NCI-H2227 treated with DMSO at 0.1 percent for 48 hours (cell line): ENCODE measurements at regions not wholly inside any gene's neighbourhood (a gene's known extent, or its start where the extent isn't known, plus 50 kb on each side); places are given as distances from the start of the nearest gene placed in this dataset.

ENCODE experiments used
- DNase-seq: peaks from one replicate; lab custom pipeline; 2025; lab: John Stamatoyannopoulos, UW

- no peak for DNase-seq
These were observed 860.3 kb upstream of the SEMA6D start for GRCh38 chr15:46856839-46857502.

GRCh38 chr15:46858150-46858549 is 859.2 kb upstream of the SEMA6D start:
- DNase-seq, result no peak

- DNase-seq, result no peak
These were observed 855.5 kb upstream of the SEMA6D start for GRCh38 chr15:46861796-46862195.

GRCh38 chr15:46865155-46865554 is 852.1 kb upstream of the SEMA6D start:
- no peak for DNase-seq

- DNase-seq, result no peak
These were observed 844.9 kb upstream of the SEMA6D start for GRCh38 chr15:46872286-46872980.

DNA sequence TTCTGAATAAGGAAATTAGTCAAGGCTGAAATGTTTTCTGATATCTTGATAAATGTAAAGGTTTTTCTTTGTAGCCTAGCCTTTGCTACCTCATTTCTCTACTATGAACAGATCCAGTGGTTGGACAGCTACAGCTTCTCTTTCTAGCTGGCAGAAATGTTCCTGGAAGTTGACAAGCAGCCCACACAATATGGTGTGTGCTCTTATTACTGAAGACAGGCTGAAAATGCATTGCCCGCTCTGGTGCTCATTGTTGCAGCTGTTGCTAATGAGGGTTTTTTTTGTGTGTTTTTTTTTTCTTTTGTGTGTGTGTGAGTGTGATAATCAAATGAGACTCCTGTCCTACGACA is 844.3 kb upstream of the SEMA6D start:
- DNase-seq, result no peak

DNA sequence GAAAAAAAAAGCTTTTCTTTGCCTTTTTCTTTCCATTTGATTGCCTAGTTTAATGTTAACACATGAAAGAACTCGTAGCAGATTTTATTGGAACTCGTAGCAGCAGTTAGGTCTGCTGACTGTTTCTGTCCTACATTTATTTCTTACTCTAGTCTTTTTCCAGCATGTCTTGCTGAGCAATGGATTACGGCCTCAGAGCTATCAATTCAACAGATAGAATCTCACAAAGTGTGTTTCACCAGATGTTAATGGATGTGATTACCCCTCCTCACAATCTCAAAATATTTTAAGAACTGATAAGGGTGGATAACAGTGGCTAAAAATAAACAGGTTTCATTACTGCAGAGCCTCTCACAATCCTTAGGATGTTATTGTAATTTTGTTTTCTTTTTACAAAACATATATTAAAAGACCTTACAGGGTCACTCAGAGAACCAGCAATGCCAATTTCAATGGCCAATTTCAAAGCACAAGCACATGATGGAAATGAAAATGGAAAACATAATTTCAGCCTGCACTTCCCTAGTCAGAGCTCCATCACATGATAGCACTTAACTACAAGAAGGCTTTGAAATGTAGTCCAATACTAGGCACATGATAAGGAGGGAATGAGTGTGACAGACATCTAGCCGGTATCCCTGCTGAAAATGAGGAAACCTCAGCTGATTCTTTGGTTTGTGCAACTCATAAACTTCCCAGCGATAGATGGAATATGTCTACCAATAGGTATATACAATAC is 838.1 kb upstream of the SEMA6D start:
- no peak for DNase-seq

DNA sequence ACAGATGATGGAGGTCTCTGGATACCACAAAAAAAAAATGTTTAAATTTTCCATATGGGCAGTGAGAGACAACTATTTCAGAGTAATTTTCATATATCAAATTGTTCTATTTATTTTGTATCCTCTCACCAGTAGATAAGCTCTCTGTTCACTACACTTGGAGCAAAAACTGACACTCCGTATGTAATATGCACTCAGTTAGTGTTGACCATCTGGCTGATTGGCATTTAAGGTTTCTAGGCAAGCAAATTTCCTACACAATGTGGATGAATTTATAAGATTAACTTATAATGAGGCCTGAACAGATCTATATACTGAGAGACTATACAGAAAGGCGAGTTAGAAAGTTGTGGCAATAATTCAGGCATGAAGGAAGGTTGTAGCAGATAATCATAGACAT is 836.5 kb upstream of the SEMA6D start:
- no peak for DNase-seq

DNA sequence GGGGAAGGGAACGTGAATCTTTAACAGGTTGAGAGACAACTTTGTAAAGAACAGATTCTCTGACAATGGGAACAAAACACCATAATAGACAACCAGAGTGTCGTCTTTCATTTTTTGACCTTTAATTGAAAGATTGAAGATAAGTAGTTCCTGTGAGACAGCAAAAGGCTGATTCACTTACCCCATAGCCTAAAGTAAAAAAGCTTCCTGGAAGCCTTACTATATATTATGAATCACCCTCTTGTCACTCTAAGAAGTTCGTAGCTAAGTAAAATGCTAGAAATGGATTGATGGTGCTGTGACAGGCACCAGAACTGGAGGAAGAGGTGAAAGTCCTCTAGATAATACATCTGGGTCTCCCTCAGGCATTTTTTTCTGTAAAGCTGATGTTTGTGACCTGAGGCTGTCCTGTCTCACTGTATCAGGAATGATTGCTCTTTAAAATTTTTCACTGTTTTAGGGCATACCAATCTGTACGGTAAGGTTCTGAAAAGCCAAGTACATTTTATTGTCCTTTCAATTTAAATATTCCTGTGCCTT is 824.6 kb upstream of the SEMA6D start:
- no peak for DNase-seq

GRCh38 chr15:46894644-46895043 is 822.7 kb upstream of the SEMA6D start:
- no peak for DNase-seq

- no peak for DNase-seq
These were observed 820.0 kb upstream of the SEMA6D start for GRCh38 chr15:46897266-46897665.

DNA sequence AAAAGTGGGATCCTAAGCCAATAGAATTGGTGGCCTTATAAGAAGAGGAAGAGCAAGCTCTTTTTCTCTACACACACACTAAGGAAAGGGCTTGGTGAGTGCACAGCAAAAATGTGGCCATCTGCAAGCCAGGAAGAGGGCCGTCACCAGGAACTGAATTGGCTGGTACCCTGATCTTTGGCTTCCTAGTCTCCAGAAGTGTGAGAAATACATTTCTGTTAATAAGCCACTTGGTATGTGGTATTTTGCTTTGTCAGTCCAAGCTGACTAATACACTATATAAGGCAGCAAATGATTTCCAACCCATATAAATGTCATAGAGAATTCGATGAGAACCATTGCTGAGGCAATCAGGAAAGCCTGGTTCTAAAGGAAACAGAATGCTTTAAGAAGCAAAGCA is 816.3 kb upstream of the SEMA6D start:
- no peak for DNase-seq

- no peak for DNase-seq
These were observed 799.5 kb upstream of the SEMA6D start for GRCh38 chr15:46917721-46918252.

DNA sequence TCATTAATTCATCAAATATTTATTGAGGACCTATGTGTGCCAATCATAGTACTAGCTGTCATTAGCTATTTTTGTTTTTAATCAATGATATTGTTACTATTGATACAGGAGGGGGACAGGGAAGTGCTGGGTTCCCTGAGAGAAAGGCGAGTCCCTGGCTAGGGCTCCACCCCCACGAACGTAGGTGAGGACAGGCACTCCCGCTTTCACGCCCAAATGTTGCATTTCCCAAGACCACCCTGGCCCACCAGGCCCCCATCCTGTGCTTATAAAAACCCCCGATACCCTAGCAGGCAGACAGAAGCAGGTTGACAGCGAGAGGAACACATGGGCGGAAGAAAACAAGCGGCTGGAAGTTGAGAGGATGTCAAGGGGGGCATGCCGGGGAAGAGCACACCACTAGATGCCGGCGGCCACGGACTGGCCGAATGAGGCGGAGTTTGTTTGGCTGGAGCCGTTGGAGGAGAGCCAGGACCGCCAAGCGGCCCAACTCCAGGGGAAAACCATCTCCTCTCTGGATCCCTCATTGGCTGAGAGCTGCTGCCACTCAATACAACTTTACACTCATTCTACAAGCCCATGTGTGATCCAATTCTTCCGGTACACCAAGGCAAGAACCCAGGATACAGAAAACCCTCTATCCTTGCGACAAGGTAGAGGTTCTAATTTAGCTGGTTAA is 798.7 kb upstream of the SEMA6D start:
- DNase-seq, result no peak

GRCh38 chr15:46921891-46922290 is 795.4 kb upstream of the SEMA6D start:
- DNase-seq, result no peak

- DNase-seq, result no peak
These were observed 786.9 kb upstream of the SEMA6D start for GRCh38 chr15:46930426-46930825.

- no peak for DNase-seq
These were observed 784.0 kb upstream of the SEMA6D start for GRCh38 chr15:46933332-46933731.

DNA sequence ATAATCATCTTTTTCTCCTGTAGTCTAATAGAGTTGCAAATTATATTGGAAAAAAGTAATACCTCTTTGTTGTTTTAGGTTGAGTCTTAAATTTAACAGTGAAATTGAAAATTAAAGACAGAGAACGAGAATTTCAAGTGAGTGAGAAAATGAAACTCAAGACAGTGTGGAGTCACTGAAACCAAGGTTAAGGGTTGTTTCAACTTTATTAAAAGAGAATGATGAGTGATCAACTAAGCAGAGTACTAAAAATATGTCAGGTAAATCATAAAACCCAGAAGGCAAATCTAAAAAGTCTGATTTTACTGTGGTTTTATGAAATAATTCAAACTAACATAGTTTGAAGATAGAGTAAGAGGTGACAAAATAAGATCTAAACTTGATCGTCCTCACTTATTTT is 782.5 kb upstream of the SEMA6D start:
- no peak for DNase-seq

DNA sequence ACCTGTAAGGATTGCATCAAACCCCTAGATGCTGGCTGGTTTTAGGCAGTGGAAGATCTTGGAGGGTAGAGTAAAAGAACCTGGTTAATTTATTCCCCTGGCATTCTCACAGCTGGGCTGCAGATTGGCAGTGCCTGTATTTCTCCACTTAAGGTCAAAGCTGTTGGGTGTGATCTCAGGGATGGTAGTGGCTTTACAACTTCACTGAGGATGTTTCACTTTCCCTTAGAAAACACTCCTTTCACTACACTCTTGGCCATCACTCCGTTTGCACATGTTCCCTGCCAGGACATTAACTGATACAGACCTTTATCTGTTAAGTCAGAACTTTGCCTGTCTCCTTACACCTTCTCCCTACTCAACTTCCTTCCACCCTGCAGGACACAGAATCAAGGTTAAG is 779.1 kb upstream of the SEMA6D start:
- DNase-seq, result no peak

DNA sequence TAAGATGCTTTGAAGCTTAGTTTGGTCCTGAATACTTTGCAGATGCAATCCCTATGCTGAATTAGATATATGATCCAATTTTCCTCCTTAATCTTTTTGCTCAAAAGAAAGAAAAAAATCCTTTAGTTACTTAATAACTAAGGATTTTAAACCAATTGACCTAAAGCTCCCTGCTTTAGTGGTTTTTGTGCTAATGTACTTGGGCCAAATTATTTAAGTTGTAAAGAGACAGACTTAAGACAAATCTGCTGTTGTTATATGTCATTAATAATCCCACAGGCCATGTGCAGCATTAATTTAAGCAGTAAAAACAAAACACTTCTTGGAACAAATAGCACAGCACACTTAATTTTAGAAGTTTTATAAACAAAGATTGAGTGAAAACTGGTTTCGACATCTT is 776.1 kb upstream of the SEMA6D start:
- DNase-seq, result no peak

- DNase-seq, result no peak
These were observed 770.4 kb upstream of the SEMA6D start for GRCh38 chr15:46946953-46947352.

- DNase-seq, result no peak
These were observed 761.7 kb upstream of the SEMA6D start for GRCh38 chr15:46955576-46955975.
